ENCODE measurements at regions not wholly inside any gene's neighbourhood (a gene's known extent, or its start where the extent isn't known, plus 50 kb on each side); places are given as distances from the start of the nearest gene placed in this dataset.

- TF ChIP-seq CTCF (IDR thresholded peaks at IDR 0.05): no peak
- no peak for TF ChIP-seq POLR2A (IDR thresholded peaks at IDR 0.05)
These were observed 134.0 kb upstream of the ZNF366 start for GRCh38 chr5:72641164-72641563.

Measured in lower leg skin (tissue), 3 donors.